Upper lobe of right lung (tissue), 1 donor: ENCODE measurements at regions not wholly inside any gene's neighbourhood (a gene's known extent, or its start where the extent isn't known, plus 50 kb on each side); places are given as distances from the start of the nearest gene placed in this dataset.

ENCODE experiments used
- ATAC-seq: fragments of 200-7000 bp; cut with Tn5 transposase; one replicate; pipeline ENCODE4 v1.9.1; 2020; ENCODE audit warnings: mild to moderate bottlenecking, moderate library complexity
- DNase-seq: peaks from one replicate; pipeline ENCODE4 v3.0.0-alpha.2; 2020
- H3K27ac ChIP-seq: fragments of 200-600 bp; one replicate; pipeline ENCODE4 v1.8.0; 2022
- H3K27me3 ChIP-seq: fragments of 200-600 bp; one replicate; pipeline ENCODE4 v1.8.0; 2022; ENCODE audit warnings: mild to moderate bottlenecking
- H3K36me3 ChIP-seq: fragments of 200-600 bp; one replicate; pipeline ENCODE4 v1.8.0; 2022
- H3K4me1 ChIP-seq: fragments of 200-600 bp; one replicate; pipeline ENCODE4 v1.8.0; 2022
- H3K4me3 ChIP-seq: fragments of 200-600 bp; one replicate; pipeline ENCODE4 v1.8.0; 2022; ENCODE audit warnings: mild to moderate bottlenecking
- H3K9me3 ChIP-seq: fragments of 200-600 bp; one replicate; pipeline ENCODE4 v1.8.0; 2022
- CTCF ChIP-seq: fragments of 200-600 bp; IDR thresholded peaks from one replicate; pipeline ENCODE4 v1.8.0; 2022; ENCODE audit warnings: antibody characterized with exemption
- intact Hi-C: fragments of 100-400 bp; cut with DNase I; formaldehyde crosslinking; loops from one replicate; pipeline ENCODE4 v1.11.0; 2022
- donor health status: DM: no; HTN: yes; CAD: no; lungs with severe emphysema.

- TF ChIP-seq CTCF = no peak
- intact Hi-C loops = no loop called here
- ATAC-seq (no peak), DNase-seq (no peak)
- H3K27ac ChIP-seq = no peak overlapping the region
- H3K4me1 ChIP-seq = no peaks in the 10 kb centered on the region
- H3K4me3 ChIP-seq = no peak overlapping the region
- H3K27me3 ChIP-seq = no peaks in the 10 kb centered on the region
- H3K36me3 ChIP-seq = no peaks in the 10 kb centered on the region
- no peaks in the 10 kb centered on the region for H3K9me3 ChIP-seq
Observed at GRCh38 chr13:65417953-65418352, 1812.2 kb downstream of the PCDH9 start.

- Histone ChIP-seq H3K4me1 (no peaks in the 10 kb centered on the region), H3K36me3 (no peaks in the 10 kb centered on the region), H3K4me3 (no peak overlapping the region), H3K9me3 (no peaks in the 10 kb centered on the region), H3K27ac (no peak overlapping the region), H3K27me3 (no peaks in the 10 kb centered on the region)
- ATAC-seq (no peak), DNase-seq (no peak)
- intact Hi-C loops = no loop called here
- no peak for TF ChIP-seq CTCF
Observed at GRCh38 chr13:65416784-65417183, 1813.4 kb downstream of the PCDH9 start.

GRCh38 chr13:65414187-65414586 lies 1815.9 kb downstream of the PCDH9 start:
- no peaks in the 10 kb centered on the region for H3K36me3 ChIP-seq
- no peak overlapping the region for H3K27ac ChIP-seq
- H3K4me3 ChIP-seq = no peak overlapping the region
- no peak for DNase-seq
- no peaks in the 10 kb centered on the region for H3K4me1 ChIP-seq
- H3K9me3 ChIP-seq = no peaks in the 10 kb centered on the region
- ATAC-seq = no peak
- intact Hi-C loops = no loop called here
- TF ChIP-seq CTCF = no peak
- H3K27me3 ChIP-seq = no peaks in the 10 kb centered on the region

GRCh38 chr13:65411521-65411920 lies 1818.6 kb downstream of the PCDH9 start:
- no peak for DNase-seq
- H3K27ac ChIP-seq = no peak overlapping the region
- ATAC-seq = no peak
- H3K4me3 ChIP-seq = no peak overlapping the region
- no peaks in the 10 kb centered on the region for H3K27me3 ChIP-seq
- H3K4me1 ChIP-seq = no peaks in the 10 kb centered on the region
- intact Hi-C loops = no loop called here
- H3K9me3 ChIP-seq = no peaks in the 10 kb centered on the region
- no peak for TF ChIP-seq CTCF
- no peaks in the 10 kb centered on the region for H3K36me3 ChIP-seq

GRCh38 chr13:65410791-65411190 lies 1819.3 kb downstream of the PCDH9 start:
- no peaks in the 10 kb centered on the region for H3K27me3 ChIP-seq
- H3K9me3 ChIP-seq = no peaks in the 10 kb centered on the region
- intact Hi-C loops = no loop called here
- no peak for ATAC-seq
- DNase-seq = no peak
- H3K4me1 ChIP-seq = no peaks in the 10 kb centered on the region
- no peak overlapping the region for H3K4me3 ChIP-seq
- H3K36me3 ChIP-seq = no peaks in the 10 kb centered on the region
- H3K27ac ChIP-seq = no peak overlapping the region
- no peak for TF ChIP-seq CTCF

GRCh38 chr13:65401315-65401714 lies 1828.8 kb downstream of the PCDH9 start:
- Histone ChIP-seq H3K27me3 (no peaks in the 10 kb centered on the region), H3K4me1 (no peaks in the 10 kb centered on the region), H3K27ac (no peak overlapping the region), H3K4me3 (no peak overlapping the region), H3K36me3 (no peaks in the 10 kb centered on the region), H3K9me3 (no peaks in the 10 kb centered on the region)
- no peak for TF ChIP-seq CTCF
- ATAC-seq = no peak
- no peak for DNase-seq
- intact Hi-C loops = no loop called here
